ENCODE measurements at regions not wholly inside any gene's neighbourhood (a gene's known extent, or its start where the extent isn't known, plus 50 kb on each side); places are given as distances from the start of the nearest gene placed in this dataset.

GRCh38 chr5:6049662-6050061 lies 328.7 kb downstream of the MED10 start:
- no peak for TF ChIP-seq CTCF (IDR thresholded peaks at IDR 0.05)
- TF ChIP-seq POLR2A (IDR thresholded peaks at IDR 0.05), result no peak
- TF ChIP-seq POLR2AphosphoS5 (IDR thresholded peaks at IDR 0.05), result no peak

Measured in gastroesophageal sphincter (tissue), 3 donors.